GM19372 (cell line): ENCODE measurements at regions not wholly inside any gene's neighbourhood (a gene's known extent, or its start where the extent isn't known, plus 50 kb on each side); places are given as distances from the start of the nearest gene placed in this dataset.
"Not testable (repeated sequence)": the region's sequence is repeated elsewhere in the genome, so short reads cannot be mapped to it uniquely, and the experiment has no call there.

Source experiments
- ATAC-seq: cut with Tn5 transposase; IDR thresholded peaks from one replicate; pipeline ENCODE4 v1.9.1; 2021; ENCODE audit warnings: mild to moderate bottlenecking, low read depth, moderate library complexity; ENCODE audit not compliant: unreplicated experiment

GRCh38 chr13:73556128-73556527 lies 497.3 kb downstream of the KLF5 start:
- ATAC-seq: no peak

- no peak for ATAC-seq
These were observed 492.9 kb downstream of the KLF5 start for GRCh38 chr13:73551736-73552135.

- no peak for ATAC-seq
These were observed 490.9 kb downstream of the KLF5 start for GRCh38 chr13:73549717-73550116.

GRCh38 chr13:73548449-73548848 lies 489.6 kb downstream of the KLF5 start:
- no peak for ATAC-seq

GRCh38 chr13:73547239-73547638 lies 488.4 kb downstream of the KLF5 start:
- ATAC-seq: no peak

GRCh38 chr13:73544175-73544574 lies 485.4 kb downstream of the KLF5 start:
- no peak for ATAC-seq

- ATAC-seq: no peak
These were observed 483.6 kb downstream of the KLF5 start for GRCh38 chr13:73542446-73542845.

GRCh38 chr13:73536865-73537264 lies 478.1 kb downstream of the KLF5 start:
- ATAC-seq: no peak

- ATAC-seq: no peak
These were observed 476.5 kb downstream of the KLF5 start for GRCh38 chr13:73535341-73535740.

- ATAC-seq: no peak
These were observed 474.2 kb downstream of the KLF5 start for GRCh38 chr13:73532987-73533510.

- no peak for ATAC-seq
These were observed 473.8 kb downstream of the KLF5 start for GRCh38 chr13:73532582-73532981.

GRCh38 chr13:73531014-73531413 lies 472.2 kb downstream of the KLF5 start:
- no peak for ATAC-seq

GRCh38 chr13:73522937-73523336 lies 464.1 kb downstream of the KLF5 start:
- no peak for ATAC-seq

- ATAC-seq: no peak
These were observed 463.2 kb downstream of the KLF5 start for GRCh38 chr13:73521985-73522524.

- ATAC-seq: no peak
These were observed 462.5 kb downstream of the KLF5 start for GRCh38 chr13:73521290-73521624.

- no peak for ATAC-seq
These were observed 461.9 kb downstream of the KLF5 start for GRCh38 chr13:73520566-73521289.

GRCh38 chr13:73520135-73520534 lies 461.3 kb downstream of the KLF5 start:
- ATAC-seq: not testable (repeated sequence)

GRCh38 chr13:73519396-73520116 lies 460.8 kb downstream of the KLF5 start:
- ATAC-seq: no peak

- no peak for ATAC-seq
These were observed 459.0 kb downstream of the KLF5 start for GRCh38 chr13:73517766-73518165.

GRCh38 chr13:73516731-73517130 lies 457.9 kb downstream of the KLF5 start:
- no peak for ATAC-seq

GRCh38 chr13:73514208-73514607 lies 455.4 kb downstream of the KLF5 start:
- ATAC-seq: no peak

GRCh38 chr13:73513751-73514150 lies 454.9 kb downstream of the KLF5 start:
- no peak for ATAC-seq
